ENCODE measurements at regions not wholly inside any gene's neighbourhood (a gene's known extent, or its start where the extent isn't known, plus 50 kb on each side); places are given as distances from the start of the nearest gene placed in this dataset.

GRCh38 chr14:76575108-76575507 is 186.2 kb upstream of the VASH1 start:
- TF ChIP-seq, protein P1, sequence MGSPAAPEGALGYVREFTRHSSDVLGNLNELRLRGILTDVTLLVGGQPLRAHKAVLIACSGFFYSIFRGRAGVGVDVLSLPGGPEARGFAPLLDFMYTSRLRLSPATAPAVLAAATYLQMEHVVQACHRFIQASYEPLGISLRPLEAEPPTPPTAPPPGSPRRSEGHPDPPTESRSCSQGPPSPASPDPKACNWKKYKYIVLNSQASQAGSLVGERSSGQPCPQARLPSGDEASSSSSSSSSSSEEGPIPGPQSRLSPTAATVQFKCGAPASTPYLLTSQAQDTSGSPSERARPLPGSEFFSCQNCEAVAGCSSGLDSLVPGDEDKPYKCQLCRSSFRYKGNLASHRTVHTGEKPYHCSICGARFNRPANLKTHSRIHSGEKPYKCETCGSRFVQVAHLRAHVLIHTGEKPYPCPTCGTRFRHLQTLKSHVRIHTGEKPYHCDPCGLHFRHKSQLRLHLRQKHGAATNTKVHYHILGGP (tag by site-specific recombination; IDR thresholded peaks at IDR 0.05): no peak
- no peak for TF ChIP-seq ZNF561 (tag by site-specific recombination; IDR thresholded peaks at IDR 0.05; ENCODE audit: borderline replicate concordance)
- no peak for TF ChIP-seq CTCF (tag by site-specific recombination; IDR thresholded peaks at IDR 0.05)
- TF ChIP-seq BCL11A (tag by site-specific recombination; IDR thresholded peaks at IDR 0.05; ENCODE audit: low read depth): no peak
- no peak for TF ChIP-seq YY1 (tag by site-specific recombination; IDR thresholded peaks at IDR 0.05)
- TF ChIP-seq ZBTB48 (tag by site-specific recombination; IDR thresholded peaks at IDR 0.05): no peak
- TF ChIP-seq, protein P2, sequence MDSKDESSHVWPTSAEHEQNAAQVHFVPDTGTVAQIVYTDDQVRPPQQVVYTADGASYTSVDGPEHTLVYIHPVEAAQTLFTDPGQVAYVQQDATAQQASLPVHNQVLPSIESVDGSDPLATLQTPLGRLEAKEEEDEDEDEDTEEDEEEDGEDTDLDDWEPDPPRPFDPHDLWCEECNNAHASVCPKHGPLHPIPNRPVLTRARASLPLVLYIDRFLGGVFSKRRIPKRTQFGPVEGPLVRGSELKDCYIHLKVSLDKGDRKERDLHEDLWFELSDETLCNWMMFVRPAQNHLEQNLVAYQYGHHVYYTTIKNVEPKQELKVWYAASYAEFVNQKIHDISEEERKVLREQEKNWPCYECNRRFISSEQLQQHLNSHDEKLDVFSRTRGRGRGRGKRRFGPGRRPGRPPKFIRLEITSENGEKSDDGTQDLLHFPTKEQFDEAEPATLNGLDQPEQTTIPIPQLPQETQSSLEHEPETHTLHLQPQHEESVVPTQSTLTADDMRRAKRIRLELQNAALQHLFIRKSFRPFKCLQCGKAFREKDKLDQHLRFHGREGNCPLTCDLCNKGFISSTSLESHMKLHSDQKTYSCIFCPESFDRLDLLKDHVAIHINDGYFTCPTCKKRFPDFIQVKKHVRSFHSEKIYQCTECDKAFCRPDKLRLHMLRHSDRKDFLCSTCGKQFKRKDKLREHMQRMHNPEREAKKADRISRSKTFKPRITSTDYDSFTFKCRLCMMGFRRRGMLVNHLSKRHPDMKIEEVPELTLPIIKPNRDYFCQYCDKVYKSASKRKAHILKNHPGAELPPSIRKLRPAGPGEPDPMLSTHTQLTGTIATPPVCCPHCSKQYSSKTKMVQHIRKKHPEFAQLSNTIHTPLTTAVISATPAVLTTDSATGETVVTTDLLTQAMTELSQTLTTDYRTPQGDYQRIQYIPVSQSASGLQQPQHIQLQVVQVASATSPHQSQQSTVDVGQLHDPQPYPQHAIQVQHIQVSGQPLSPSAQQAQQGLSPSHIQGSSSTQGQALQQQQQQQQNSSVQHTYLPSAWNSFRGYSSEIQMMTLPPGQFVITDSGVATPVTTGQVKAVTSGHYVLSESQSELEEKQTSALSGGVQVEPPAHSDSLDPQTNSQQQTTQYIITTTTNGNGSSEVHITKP (tag by site-specific recombination; IDR thresholded peaks at IDR 0.05): no peak
- TF ChIP-seq ZNF350 (tag by site-specific recombination; IDR thresholded peaks at IDR 0.05): no peak
- TF ChIP-seq ZNF639 (tag by site-specific recombination; IDR thresholded peaks at IDR 0.05): no peak
- TF ChIP-seq ZNF404 (tag by site-specific recombination; IDR thresholded peaks at IDR 0.05): no peak
- no peak for TF ChIP-seq ZNF354C (tag by site-specific recombination; IDR thresholded peaks at IDR 0.05; ENCODE audit: borderline replicate concordance, low read depth)
- TF ChIP-seq, protein P3, sequence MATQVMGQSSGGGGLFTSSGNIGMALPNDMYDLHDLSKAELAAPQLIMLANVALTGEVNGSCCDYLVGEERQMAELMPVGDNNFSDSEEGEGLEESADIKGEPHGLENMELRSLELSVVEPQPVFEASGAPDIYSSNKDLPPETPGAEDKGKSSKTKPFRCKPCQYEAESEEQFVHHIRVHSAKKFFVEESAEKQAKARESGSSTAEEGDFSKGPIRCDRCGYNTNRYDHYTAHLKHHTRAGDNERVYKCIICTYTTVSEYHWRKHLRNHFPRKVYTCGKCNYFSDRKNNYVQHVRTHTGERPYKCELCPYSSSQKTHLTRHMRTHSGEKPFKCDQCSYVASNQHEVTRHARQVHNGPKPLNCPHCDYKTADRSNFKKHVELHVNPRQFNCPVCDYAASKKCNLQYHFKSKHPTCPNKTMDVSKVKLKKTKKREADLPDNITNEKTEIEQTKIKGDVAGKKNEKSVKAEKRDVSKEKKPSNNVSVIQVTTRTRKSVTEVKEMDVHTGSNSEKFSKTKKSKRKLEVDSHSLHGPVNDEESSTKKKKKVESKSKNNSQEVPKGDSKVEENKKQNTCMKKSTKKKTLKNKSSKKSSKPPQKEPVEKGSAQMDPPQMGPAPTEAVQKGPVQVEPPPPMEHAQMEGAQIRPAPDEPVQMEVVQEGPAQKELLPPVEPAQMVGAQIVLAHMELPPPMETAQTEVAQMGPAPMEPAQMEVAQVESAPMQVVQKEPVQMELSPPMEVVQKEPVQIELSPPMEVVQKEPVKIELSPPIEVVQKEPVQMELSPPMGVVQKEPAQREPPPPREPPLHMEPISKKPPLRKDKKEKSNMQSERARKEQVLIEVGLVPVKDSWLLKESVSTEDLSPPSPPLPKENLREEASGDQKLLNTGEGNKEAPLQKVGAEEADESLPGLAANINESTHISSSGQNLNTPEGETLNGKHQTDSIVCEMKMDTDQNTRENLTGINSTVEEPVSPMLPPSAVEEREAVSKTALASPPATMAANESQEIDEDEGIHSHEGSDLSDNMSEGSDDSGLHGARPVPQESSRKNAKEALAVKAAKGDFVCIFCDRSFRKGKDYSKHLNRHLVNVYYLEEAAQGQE (tag by site-specific recombination; IDR thresholded peaks at IDR 0.05): no peak
- no peak for TF ChIP-seq ZNF768 (tag by site-specific recombination; IDR thresholded peaks at IDR 0.05)
- no peak for TF ChIP-seq ZNF76 (tag by site-specific recombination; IDR thresholded peaks at IDR 0.05; ENCODE audit: borderline replicate concordance, low read depth)
